Neutrophil (primary cell): ENCODE measurements at regions not wholly inside any gene's neighbourhood (a gene's known extent, or its start where the extent isn't known, plus 50 kb on each side); places are given as distances from the start of the nearest gene placed in this dataset.
"Not testable (repeated sequence)": the region's sequence is repeated elsewhere in the genome, so short reads cannot be mapped to it uniquely, and the experiment has no call there.

Experiments
- H3K27ac ChIP-seq: fragments of 200-600 bp; sonication (generic); 2 replicates; pipeline ENCODE4 v1.5.1; 2016; ENCODE audit warnings: mild to moderate bottlenecking, moderate library complexity
- H3K27me3 ChIP-seq: fragments of 200-600 bp; sonication (generic); 2 replicates; pipeline ENCODE4 v1.6.0; 2016; ENCODE audit warnings: mild to moderate bottlenecking
- H3K36me3 ChIP-seq: fragments of 200-600 bp; sonication (generic); 2 replicates; pipeline ENCODE4 v1.5.1; 2017
- H3K4me1 ChIP-seq, 2 experiments: fragments of 200-600 bp in 1 of 2; sonication (generic) in 1 of 2; 1 replicate in 1 of 2; 2 replicates in 1 of 2; pipeline versions ENCODE4 v1.5.1 to v1.6.1; 2013 to 2016; ENCODE audit warnings: low read depth in 1 of 2, low read length in 1 of 2, mild to moderate bottlenecking in 1 of 2, moderate library complexity in 1 of 2; ENCODE audit not compliant: control insufficient read depth in 1 of 2, insufficient read depth in 1 of 2
- H3K4me3 ChIP-seq, 2 experiments: fragments of 200-600 bp in 1 of 2; sonication (generic) in 1 of 2; 1 replicate in 1 of 2; 2 replicates in 1 of 2; pipeline ENCODE4 v1.5.1; 2013 to 2016; ENCODE audit warnings: low read depth in 1 of 2, low read length in 1 of 2, mild to moderate bottlenecking in 1 of 2, moderate library complexity in 1 of 2
- H3K9me3 ChIP-seq: fragments of 200-600 bp; sonication (generic); 2 replicates; pipeline ENCODE4 v1.5.1; 2016
- CTCF ChIP-seq: fragments of 200-600 bp; sonication (generic); IDR thresholded peaks from 2 replicates; pipeline ENCODE4 v1.5.1; 2016; ENCODE audit warnings: antibody characterized with exemption

- Histone ChIP-seq H3K36me3 (no peaks in the 10 kb centered on the region), H3K27me3 (no peaks in the 10 kb centered on the region), H3K4me3 (no peak overlapping the region), H3K4me1 (no peaks in the 10 kb centered on the region), H3K9me3 (no peaks in the 10 kb centered on the region), H3K27ac (no peak overlapping the region)
- no peak for TF ChIP-seq CTCF
These were observed 339.9 kb upstream of the LRRTM4 start for GRCh38 chr2:77862120-77862519.

GRCh38 chr2:77864426-77864825 lies 342.2 kb upstream of the LRRTM4 start:
- no peaks in the 10 kb centered on the region for H3K4me1 ChIP-seq
- no peaks in the 10 kb centered on the region for H3K36me3 ChIP-seq
- no peaks in the 10 kb centered on the region for H3K27me3 ChIP-seq
- H3K4me3 ChIP-seq = no peak overlapping the region
- no peak overlapping the region for H3K27ac ChIP-seq
- no peaks in the 10 kb centered on the region for H3K9me3 ChIP-seq
- no peak for TF ChIP-seq CTCF

- Histone ChIP-seq H3K27ac (no peak overlapping the region), H3K27me3 (no peaks in the 10 kb centered on the region), H3K4me1 (no peaks in the 10 kb centered on the region), H3K36me3 (no peaks in the 10 kb centered on the region), H3K9me3 (no peaks in the 10 kb centered on the region), H3K4me3 (no peak overlapping the region)
- TF ChIP-seq CTCF = no peak
These were observed 344.5 kb upstream of the LRRTM4 start for GRCh38 chr2:77866661-77867060.

GRCh38 chr2:77867146-77867545 lies 345.0 kb upstream of the LRRTM4 start:
- no peaks in the 10 kb centered on the region for H3K36me3 ChIP-seq
- H3K27ac ChIP-seq = no peak overlapping the region
- H3K4me1 ChIP-seq = no peaks in the 10 kb centered on the region
- no peak for TF ChIP-seq CTCF
- H3K9me3 ChIP-seq = no peaks in the 10 kb centered on the region
- H3K4me3 ChIP-seq = no peak overlapping the region
- no peaks in the 10 kb centered on the region for H3K27me3 ChIP-seq

- TF ChIP-seq CTCF = no peak
These were observed 351.3 kb upstream of the LRRTM4 start for GRCh38 chr2:77873506-77873905.

GRCh38 chr2:77900211-77900610 lies 378.0 kb upstream of the LRRTM4 start:
- H3K36me3 ChIP-seq, H3K27me3 ChIP-seq, H3K27ac ChIP-seq, H3K4me1 ChIP-seq, H3K9me3 ChIP-seq, H3K4me3 ChIP-seq: not testable (repeated sequence)

More at GRCh38 chr2:77873506-77873905, 351.3 kb upstream of the LRRTM4 start:
- Histone ChIP-seq H3K4me3 (no peak overlapping the region), H3K4me1 (no peaks in the 10 kb centered on the region), H3K9me3 (no peaks in the 10 kb centered on the region), H3K27me3 (no peaks in the 10 kb centered on the region), H3K36me3 (no peaks in the 10 kb centered on the region), H3K27ac (no peak overlapping the region)
